AML-193 (cell line): ENCODE measurements at regions not wholly inside any gene's neighbourhood (a gene's known extent, or its start where the extent isn't known, plus 50 kb on each side); places are given as distances from the start of the nearest gene placed in this dataset.
A peak's percentile ranks its signal among the peaks of the same experiment; 100 is the strongest.

Source experiments
- DNase-seq, 2 experiments: peaks; one replicate each; lab custom pipeline; 2025; lab: John Stamatoyannopoulos, UW

- no peak for DNase-seq
These were observed 188.1 kb downstream of the IPO8 start for GRCh38 chr12:30507576-30507975.

GRCh38 chr12:30506411-30506810 lies 189.3 kb downstream of the IPO8 start:
- DNase-seq: no peak

GRCh38 chr12:30501718-30502117 lies 194.0 kb downstream of the IPO8 start:
- no peak for DNase-seq

- DNase-seq: no peak
These were observed 195.1 kb downstream of the IPO8 start for GRCh38 chr12:30500532-30500931.

- no peak for DNase-seq
These were observed 210.3 kb downstream of the IPO8 start for GRCh38 chr12:30485230-30485890.

GRCh38 chr12:30484658-30485057 lies 211.0 kb downstream of the IPO8 start:
- DNase-seq: no peak

- no peak for DNase-seq
These were observed 213.0 kb downstream of the IPO8 start for GRCh38 chr12:30482650-30483049.

- no peak for DNase-seq
These were observed 222.4 kb downstream of the IPO8 start for GRCh38 chr12:30473274-30473673.

- DNase-seq: no peak
These were observed 229.5 kb downstream of the IPO8 start for GRCh38 chr12:30466093-30466585.

GRCh38 chr12:30463636-30464035 lies 232.0 kb downstream of the IPO8 start:
- no peak for DNase-seq

- DNase-seq: no peak
These were observed 233.4 kb downstream of the IPO8 start for GRCh38 chr12:30462249-30462648.

- no peak for DNase-seq
These were observed 234.5 kb downstream of the IPO8 start for GRCh38 chr12:30461026-30461615.

GRCh38 chr12:30458453-30458852 lies 237.2 kb downstream of the IPO8 start:
- no peak for DNase-seq

GRCh38 chr12:30457621-30458289 lies 237.9 kb downstream of the IPO8 start:
- no peak for DNase-seq

- no peak for DNase-seq
These were observed 244.8 kb downstream of the IPO8 start for GRCh38 chr12:30450872-30451271.

GRCh38 chr12:30450226-30450625 lies 245.4 kb downstream of the IPO8 start:
- no peak for DNase-seq

- no peak for DNase-seq
These were observed 247.6 kb downstream of the IPO8 start for GRCh38 chr12:30448038-30448437.

- no peak for DNase-seq
These were observed 248.5 kb downstream of the IPO8 start for GRCh38 chr12:30447061-30447750.

GRCh38 chr12:30442461-30442860 lies 253.2 kb downstream of the IPO8 start:
- no peak for DNase-seq

GRCh38 chr12:30440826-30441602 lies 254.7 kb downstream of the IPO8 start:
- DNase-seq: peak in 1 of 2 experiments; percentile 5

GRCh38 chr12:30439201-30439600 lies 256.5 kb downstream of the IPO8 start:
- DNase-seq: no peak

- DNase-seq: no peak
These were observed 257.0 kb downstream of the IPO8 start for GRCh38 chr12:30438601-30439041.
